ENCODE measurements at regions not wholly inside any gene's neighbourhood (a gene's known extent, or its start where the extent isn't known, plus 50 kb on each side); places are given as distances from the start of the nearest gene placed in this dataset.

- intact Hi-C loops (cut with DNase I): no loop called here
These were observed 467.2 kb upstream of the AGTR1 start for GRCh38 chr3:148230473-148230872.

GRCh38 chr3:148232389-148232788 lies 465.3 kb upstream of the AGTR1 start:
- H3K27ac ChIP-seq: no peak overlapping the region
- no peak overlapping the region for H3K4me3 ChIP-seq
- H3K4me1 ChIP-seq: no peaks in the 10 kb centered on the region
- H3K36me3 ChIP-seq: no peaks in the 10 kb centered on the region
- TF ChIP-seq CTCF (IDR thresholded peaks at IDR 0.05) (no peak), POLR2A (IDR thresholded peaks at IDR 0.05) (no peak)
- H3K9me3 ChIP-seq: no peaks in the 10 kb centered on the region
- DNase-seq: no peak
- intact Hi-C loops (cut with DNase I): no loop called here
- no peaks in the 10 kb centered on the region for H3K27me3 ChIP-seq
- WGBS, 2 donors: 65 to 69% methylated on average over 3 of the region's 3 CpGs

More at GRCh38 chr3:148230473-148230872, 467.2 kb upstream of the AGTR1 start:
- TF ChIP-seq POLR2A (IDR thresholded peaks at IDR 0.05) (no peak), CTCF (IDR thresholded peaks at IDR 0.05) (no peak)
- H3K4me3 ChIP-seq: no peak overlapping the region
- DNase-seq: no peak
- H3K9me3 ChIP-seq: no peaks in the 10 kb centered on the region
- no peaks in the 10 kb centered on the region for H3K27me3 ChIP-seq
- no peaks in the 10 kb centered on the region for H3K36me3 ChIP-seq
- H3K27ac ChIP-seq: no peak overlapping the region
- WGBS, 2 donors: 75% methylated on average over 2 of the region's 2 CpGs
- H3K4me1 ChIP-seq: no peaks in the 10 kb centered on the region

GRCh38 chr3:148233403-148233802 lies 464.3 kb upstream of the AGTR1 start:
- 68 to 70% methylated on average over 1 of the region's 1 CpG for WGBS, 2 donors
- intact Hi-C loops (cut with DNase I): no loop called here
- no peaks in the 10 kb centered on the region for H3K9me3 ChIP-seq

GRCh38 chr3:148234536-148234935 lies 463.2 kb upstream of the AGTR1 start:
- no peak for DNase-seq
- Histone ChIP-seq H3K4me1 (no peaks in the 10 kb centered on the region), H3K27ac (no peak overlapping the region), H3K9me3 (no peaks in the 10 kb centered on the region), H3K27me3 (no peaks in the 10 kb centered on the region), H3K4me3 (no peak overlapping the region), H3K36me3 (no peaks in the 10 kb centered on the region)
- no peak for TF ChIP-seq POLR2A (IDR thresholded peaks at IDR 0.05)
- TF ChIP-seq CTCF (IDR thresholded peaks at IDR 0.05): no peak
- intact Hi-C loops (cut with DNase I): no loop called here
- WGBS, 2 donors: 17 to 18% methylated on average over 1 of the region's 1 CpG

More at GRCh38 chr3:148233403-148233802, 464.3 kb upstream of the AGTR1 start:
- H3K4me1 ChIP-seq: no peaks in the 10 kb centered on the region
- TF ChIP-seq POLR2A (IDR thresholded peaks at IDR 0.05) (no peak), CTCF (IDR thresholded peaks at IDR 0.05) (no peak)
- no peaks in the 10 kb centered on the region for H3K27me3 ChIP-seq
- no peak overlapping the region for H3K27ac ChIP-seq
- no peak overlapping the region for H3K4me3 ChIP-seq
- H3K36me3 ChIP-seq: no peaks in the 10 kb centered on the region
- no peak for DNase-seq

GRCh38 chr3:148235566-148235965 lies 462.1 kb upstream of the AGTR1 start:
- TF ChIP-seq POLR2A (IDR thresholded peaks at IDR 0.05) (no peak), CTCF (IDR thresholded peaks at IDR 0.05) (no peak)
- Histone ChIP-seq H3K27me3 (no peaks in the 10 kb centered on the region), H3K27ac (no peak overlapping the region), H3K36me3 (no peaks in the 10 kb centered on the region), H3K4me1 (no peaks in the 10 kb centered on the region), H3K4me3 (no peak overlapping the region), H3K9me3 (no peaks in the 10 kb centered on the region)
- 58 to 71% methylated on average over 3 of the region's 3 CpGs for whole genome bisulfite sequencing, 2 donors
- intact Hi-C loops (cut with DNase I): no loop called here
- DNase-seq: no peak

Measured in esophagus squamous epithelium (tissue), 5 donors.